CD14-positive monocyte (primary cell): ENCODE measurements at regions not wholly inside any gene's neighbourhood (a gene's known extent, or its start where the extent isn't known, plus 50 kb on each side); places are given as distances from the start of the nearest gene placed in this dataset.
"Not testable (repeated sequence)": the region's sequence is repeated elsewhere in the genome, so short reads cannot be mapped to it uniquely, and the experiment has no call there.

Source experiments
- DNase-seq, 3 donors: peaks; one replicate each; pipeline ENCODE4 v3.0.0-alpha.2; 2011 to 2022
- H2AFZ ChIP-seq: 2 replicates; pipeline ENCODE4 v1.6.0; 2012; ENCODE audit warnings: mild to moderate bottlenecking, low read depth, low read length, inconsistent platforms; ENCODE audit not compliant: insufficient read depth, poor library complexity, severe bottlenecking
- H3K27ac ChIP-seq, 2 donors: 1 replicate in 1 of 2; 2 replicates in 1 of 2; pipeline ENCODE4 v1.5.1; 2012 to 2013; ENCODE audit warnings: low read length in 2 of 2, control low read depth in 1 of 2, inconsistent platforms in 1 of 2, low read depth in 1 of 2, mild to moderate bottlenecking in 1 of 2
- H3K27me3 ChIP-seq, 2 donors: one replicate each; pipeline versions ENCODE4 v1.6.0 to v1.6.1; 2011 to 2013; ENCODE audit warnings: low read length in 2 of 2; ENCODE audit not compliant: control insufficient read depth in 2 of 2, insufficient read depth in 2 of 2
- H3K36me3 ChIP-seq, 2 donors: replicated peaks in 1 of 2; 1 replicate in 1 of 2; 2 replicates in 1 of 2; pipeline versions ENCODE4 v1.5.1 to v1.6.1; 2012 to 2013; ENCODE audit warnings: low read length in 2 of 2, control low read depth in 1 of 2, inconsistent platforms in 1 of 2, mild to moderate bottlenecking in 1 of 2; ENCODE audit not compliant: insufficient read depth in 2 of 2, control insufficient read depth in 1 of 2
- H3K4me1 ChIP-seq, 2 donors: 1 replicate in 1 of 2; 2 replicates in 1 of 2; pipeline versions ENCODE4 v1.5.1 to v1.6.1; 2012 to 2013; ENCODE audit warnings: low read length in 2 of 2, control low read depth in 1 of 2, inconsistent platforms in 1 of 2, mild to moderate bottlenecking in 1 of 2, moderate library complexity in 1 of 2; ENCODE audit not compliant: insufficient read depth in 2 of 2, control insufficient read depth in 1 of 2
- H3K4me2 ChIP-seq: replicated peaks from 2 replicates; pipeline ENCODE3; 2012; ENCODE audit warnings: low read length, moderate library complexity, mild to moderate bottlenecking; ENCODE audit not compliant: poor library complexity, severe bottlenecking; ENCODE audit errors: extremely low read depth
- H3K4me3 ChIP-seq, 3 experiments: fragments of 200-600 bp in 1 of 3; sonication (generic) in 1 of 3; replicated peaks in 1 of 3; 1 replicate in 2 of 3; 2 replicates in 1 of 3; pipeline ENCODE4 v1.5.1; 2011 to 2013; ENCODE audit warnings: low read length in 3 of 3, mild to moderate bottlenecking in 3 of 3, control low read depth in 2 of 3, low read depth in 2 of 3, inconsistent platforms in 1 of 3, moderate library complexity in 1 of 3
- H3K79me2 ChIP-seq: 2 replicates; pipeline ENCODE4 v1.6.0; 2012; ENCODE audit warnings: mild to moderate bottlenecking, control low read depth, inconsistent platforms, low read length, moderate library complexity; ENCODE audit not compliant: insufficient read depth
- H3K9ac ChIP-seq: 2 replicates; pipeline ENCODE4 v1.6.0; 2017; ENCODE audit warnings: low read length, mild to moderate bottlenecking; ENCODE audit not compliant: insufficient read depth, poor library complexity, severe bottlenecking
- H3K9me3 ChIP-seq, 2 donors: replicated peaks in 1 of 2; 1 replicate in 1 of 2; 2 replicates in 1 of 2; pipeline versions ENCODE4 v1.5.1 to v1.6.1; 2012 to 2013; ENCODE audit warnings: low read length in 2 of 2, control low read depth in 1 of 2; ENCODE audit not compliant: control insufficient read depth in 1 of 2, insufficient read depth in 1 of 2
- H4K20me1 ChIP-seq: 2 replicates; pipeline ENCODE4 v1.6.0; 2012; ENCODE audit warnings: mild to moderate bottlenecking, low read length, control low read depth, moderate library complexity; ENCODE audit not compliant: insufficient read depth
- H3K27ac Mint-ChIP-seq, 7 donors: one replicate each; pipeline ENCODE4 v1.8.0; 2020; ENCODE audit warnings: mild to moderate bottlenecking in 7 of 7, mixed read lengths in 7 of 7, moderate library complexity in 6 of 7, inconsistent platforms in 2 of 7
- H3K27me3 Mint-ChIP-seq, 3 donors: one replicate each; pipeline ENCODE4 v1.8.0; 2021 to 2022; ENCODE audit warnings: low read depth in 3 of 3, mild to moderate bottlenecking in 3 of 3, mixed read lengths in 3 of 3, moderate library complexity in 3 of 3, inconsistent platforms in 1 of 3
- H3K36me3 Mint-ChIP-seq, 2 donors: one replicate each; pipeline ENCODE4 v1.8.0; 2020; ENCODE audit warnings: mixed read lengths in 2 of 2, inconsistent platforms in 1 of 2, mild to moderate bottlenecking in 1 of 2
- H3K4me1 Mint-ChIP-seq: one replicate; pipeline ENCODE4 v1.8.0; 2020; ENCODE audit warnings: mild to moderate bottlenecking, mixed read lengths
- H3K4me3 Mint-ChIP-seq, 2 donors: one replicate each; pipeline ENCODE4 v1.8.0; 2020; ENCODE audit warnings: mild to moderate bottlenecking in 2 of 2, mixed read lengths in 2 of 2, moderate library complexity in 1 of 2
- H3K9me3 Mint-ChIP-seq, 7 donors: one replicate each; pipeline ENCODE4 v1.8.0; 2020 to 2022; ENCODE audit warnings: mixed read lengths in 7 of 7, mild to moderate bottlenecking in 6 of 7, moderate library complexity in 6 of 7, inconsistent platforms in 2 of 7
- WGBS: methylation state at CpG from one replicate; pipeline ENCODE4 v1.1.5; 2013; ENCODE audit warnings: missing lambda C conversion rate; ENCODE audit not compliant: insufficient coverage; 5-methylcytosine and 5-hydroxymethylcytosine counted together
- intact Hi-C, 2 donors: fragments of 100-400 bp; cut with micrococcal nuclease; formaldehyde crosslinking; loops; one replicate each; pipeline versions ENCODE4 v1.15.0 to v1.15.1; 2023

GRCh38 chr1:120241868-120242267 lies 65.5 kb upstream of the SEC22B start:
- H3K9me3 Mint-ChIP-seq, H2AFZ ChIP-seq, H3K36me3 ChIP-seq, H4K20me1 ChIP-seq, H3K4me3 ChIP-seq, DNase-seq, H3K27me3 Mint-ChIP-seq, H3K27ac ChIP-seq, H3K4me1 Mint-ChIP-seq, H3K27ac Mint-ChIP-seq, H3K4me1 ChIP-seq, H3K79me2 ChIP-seq, H3K36me3 Mint-ChIP-seq, H3K9ac ChIP-seq, H3K4me3 Mint-ChIP-seq, intact Hi-C loops, H3K27me3 ChIP-seq, H3K4me2 ChIP-seq, H3K9me3 ChIP-seq: not testable (repeated sequence)
- WGBS: no CpG with 5 or more reads among the region's 5 CpGs

GRCh38 chr1:120240181-120240580 lies 63.9 kb upstream of the SEC22B start:
- H3K27me3 Mint-ChIP-seq, H3K4me1 ChIP-seq, H3K9me3 Mint-ChIP-seq, H3K36me3 ChIP-seq, H3K27ac ChIP-seq, intact Hi-C loops, H3K9me3 ChIP-seq, H3K9ac ChIP-seq, H3K27ac Mint-ChIP-seq, H3K36me3 Mint-ChIP-seq, H4K20me1 ChIP-seq, H3K4me2 ChIP-seq, H3K4me3 ChIP-seq, H3K27me3 ChIP-seq, DNase-seq, H3K4me1 Mint-ChIP-seq, H2AFZ ChIP-seq, H3K79me2 ChIP-seq, H3K4me3 Mint-ChIP-seq: not testable (repeated sequence)
- WGBS: no CpG with 5 or more reads among the region's 1 CpG

GRCh38 chr1:120239351-120239750 lies 63.0 kb upstream of the SEC22B start:
- H2AFZ ChIP-seq, H3K27me3 Mint-ChIP-seq, H4K20me1 ChIP-seq, H3K4me1 ChIP-seq, intact Hi-C loops, H3K27ac ChIP-seq, H3K36me3 ChIP-seq, H3K79me2 ChIP-seq, H3K4me1 Mint-ChIP-seq, DNase-seq, H3K4me3 ChIP-seq, H3K4me3 Mint-ChIP-seq, H3K9me3 Mint-ChIP-seq, H3K9ac ChIP-seq, H3K27ac Mint-ChIP-seq, H3K4me2 ChIP-seq, H3K27me3 ChIP-seq, H3K36me3 Mint-ChIP-seq, H3K9me3 ChIP-seq: not testable (repeated sequence)

GRCh38 chr1:120238867-120239266 lies 62.5 kb upstream of the SEC22B start:
- H4K20me1 ChIP-seq, H3K36me3 ChIP-seq, H3K27ac ChIP-seq, H3K79me2 ChIP-seq, H3K4me1 Mint-ChIP-seq, H2AFZ ChIP-seq, H3K4me2 ChIP-seq, DNase-seq, H3K4me1 ChIP-seq, H3K27me3 Mint-ChIP-seq, H3K27me3 ChIP-seq, H3K4me3 Mint-ChIP-seq, intact Hi-C loops, H3K4me3 ChIP-seq, H3K36me3 Mint-ChIP-seq, H3K9me3 Mint-ChIP-seq, H3K27ac Mint-ChIP-seq, H3K9ac ChIP-seq, H3K9me3 ChIP-seq: not testable (repeated sequence)
- WGBS: no CpG with 5 or more reads among the region's 2 CpGs

- H3K36me3 Mint-ChIP-seq, H3K36me3 ChIP-seq, intact Hi-C loops, H3K27ac Mint-ChIP-seq, H3K9me3 ChIP-seq, H3K4me1 ChIP-seq, H3K27me3 ChIP-seq, H3K4me1 Mint-ChIP-seq, H3K27ac ChIP-seq, H3K9me3 Mint-ChIP-seq, H3K79me2 ChIP-seq, H3K4me3 Mint-ChIP-seq, H3K4me2 ChIP-seq, H3K9ac ChIP-seq, H3K27me3 Mint-ChIP-seq, H2AFZ ChIP-seq, H4K20me1 ChIP-seq, DNase-seq, H3K4me3 ChIP-seq: not testable (repeated sequence)
- no CpG with 5 or more reads among the region's 2 CpGs for WGBS
These were observed 57.3 kb upstream of the SEC22B start for GRCh38 chr1:120233661-120234018.
